ENCODE measurements at regions not wholly inside any gene's neighbourhood (a gene's known extent, or its start where the extent isn't known, plus 50 kb on each side); places are given as distances from the start of the nearest gene placed in this dataset.

DNA sequence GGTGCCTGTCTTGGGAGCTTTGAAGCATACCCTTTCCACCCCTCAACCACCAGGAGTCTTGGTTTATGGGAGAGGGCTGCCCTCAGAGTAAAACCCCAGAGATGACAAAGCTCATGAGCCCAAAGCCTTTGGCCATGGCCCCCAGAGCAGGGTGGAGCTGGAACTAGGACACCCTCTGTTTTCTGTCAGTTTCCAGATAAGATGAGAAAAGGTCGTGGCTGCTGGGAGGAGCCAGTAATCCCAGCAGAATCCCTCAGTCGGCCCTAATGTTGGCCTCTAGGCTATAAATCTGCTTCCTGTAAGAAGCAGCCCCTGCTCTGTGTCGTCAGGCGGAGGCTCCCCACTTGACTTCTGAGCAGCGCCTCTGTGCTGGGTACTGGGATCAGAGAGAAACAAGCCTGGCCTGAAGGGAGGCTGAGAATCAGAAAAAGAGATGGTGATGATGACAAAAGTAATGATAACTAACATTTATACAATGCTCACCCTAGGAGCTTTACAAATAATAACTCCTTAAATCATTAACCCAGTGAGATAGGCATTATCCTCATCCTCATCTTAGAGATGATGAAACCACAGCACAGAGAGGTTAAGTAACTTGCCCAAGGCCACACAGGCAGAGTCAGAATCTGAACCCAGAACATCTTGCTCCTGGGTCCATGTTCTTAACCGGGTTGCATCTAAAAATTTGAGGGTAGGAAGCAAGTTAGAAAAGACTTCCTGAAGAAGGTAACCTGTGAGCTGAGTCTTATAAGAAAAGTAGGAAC is 471.4 kb downstream of the SOX6 start:
- TF ChIP-seq, protein P1, sequence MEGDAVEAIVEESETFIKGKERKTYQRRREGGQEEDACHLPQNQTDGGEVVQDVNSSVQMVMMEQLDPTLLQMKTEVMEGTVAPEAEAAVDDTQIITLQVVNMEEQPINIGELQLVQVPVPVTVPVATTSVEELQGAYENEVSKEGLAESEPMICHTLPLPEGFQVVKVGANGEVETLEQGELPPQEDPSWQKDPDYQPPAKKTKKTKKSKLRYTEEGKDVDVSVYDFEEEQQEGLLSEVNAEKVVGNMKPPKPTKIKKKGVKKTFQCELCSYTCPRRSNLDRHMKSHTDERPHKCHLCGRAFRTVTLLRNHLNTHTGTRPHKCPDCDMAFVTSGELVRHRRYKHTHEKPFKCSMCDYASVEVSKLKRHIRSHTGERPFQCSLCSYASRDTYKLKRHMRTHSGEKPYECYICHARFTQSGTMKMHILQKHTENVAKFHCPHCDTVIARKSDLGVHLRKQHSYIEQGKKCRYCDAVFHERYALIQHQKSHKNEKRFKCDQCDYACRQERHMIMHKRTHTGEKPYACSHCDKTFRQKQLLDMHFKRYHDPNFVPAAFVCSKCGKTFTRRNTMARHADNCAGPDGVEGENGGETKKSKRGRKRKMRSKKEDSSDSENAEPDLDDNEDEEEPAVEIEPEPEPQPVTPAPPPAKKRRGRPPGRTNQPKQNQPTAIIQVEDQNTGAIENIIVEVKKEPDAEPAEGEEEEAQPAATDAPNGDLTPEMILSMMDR (conservative IDR thresholded peaks at IDR 0.05): no peak
- no peak for TF ChIP-seq ZFX (IDR thresholded peaks at IDR 0.05)
